ENCODE measurements at regions not wholly inside any gene's neighbourhood (a gene's known extent, or its start where the extent isn't known, plus 50 kb on each side); places are given as distances from the start of the nearest gene placed in this dataset.
"Not testable (repeated sequence)": the region's sequence is repeated elsewhere in the genome, so short reads cannot be mapped to it uniquely, and the experiment has no call there.

DNA sequence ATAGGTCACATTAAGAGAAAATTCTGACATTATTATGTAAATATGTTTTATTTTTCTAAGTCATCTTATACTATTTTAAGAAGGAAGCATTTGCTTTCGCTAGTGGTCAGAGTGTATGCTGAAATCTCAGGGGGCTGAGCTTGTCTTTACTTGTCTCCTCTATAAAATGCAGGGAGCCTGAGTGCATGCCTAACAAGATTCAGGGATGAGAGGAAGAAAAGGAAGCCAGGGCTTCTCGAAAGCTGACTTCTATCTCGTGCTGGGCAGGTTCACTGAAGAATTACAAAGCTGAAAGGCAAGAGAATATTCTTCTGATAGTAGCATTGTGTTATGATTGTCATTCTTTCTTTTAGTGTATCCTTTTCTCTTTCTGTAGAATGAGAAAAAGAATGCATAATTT is 467.4 kb downstream of the SOX11 start:
- no peak for DNase-seq

DNA sequence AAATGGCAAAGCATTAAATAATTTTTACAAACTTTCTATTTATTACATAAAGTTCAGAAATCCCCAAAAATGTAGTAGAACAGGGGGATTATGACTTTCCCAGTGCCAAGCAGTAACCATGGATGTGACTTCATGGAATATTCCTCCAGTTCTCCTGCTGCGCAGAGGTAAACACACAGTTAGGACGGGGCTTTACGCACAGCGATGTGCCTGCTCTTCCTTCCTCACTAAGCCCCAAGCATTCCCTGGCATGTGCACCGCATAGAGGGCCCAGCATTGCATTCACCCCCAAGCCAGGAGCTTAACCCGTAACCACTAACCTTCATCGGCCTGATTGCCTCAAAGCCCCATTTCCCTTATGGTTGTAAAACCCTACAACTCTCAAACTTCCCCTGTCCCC is 471.7 kb downstream of the SOX11 start:
- no peak for DNase-seq

DNA sequence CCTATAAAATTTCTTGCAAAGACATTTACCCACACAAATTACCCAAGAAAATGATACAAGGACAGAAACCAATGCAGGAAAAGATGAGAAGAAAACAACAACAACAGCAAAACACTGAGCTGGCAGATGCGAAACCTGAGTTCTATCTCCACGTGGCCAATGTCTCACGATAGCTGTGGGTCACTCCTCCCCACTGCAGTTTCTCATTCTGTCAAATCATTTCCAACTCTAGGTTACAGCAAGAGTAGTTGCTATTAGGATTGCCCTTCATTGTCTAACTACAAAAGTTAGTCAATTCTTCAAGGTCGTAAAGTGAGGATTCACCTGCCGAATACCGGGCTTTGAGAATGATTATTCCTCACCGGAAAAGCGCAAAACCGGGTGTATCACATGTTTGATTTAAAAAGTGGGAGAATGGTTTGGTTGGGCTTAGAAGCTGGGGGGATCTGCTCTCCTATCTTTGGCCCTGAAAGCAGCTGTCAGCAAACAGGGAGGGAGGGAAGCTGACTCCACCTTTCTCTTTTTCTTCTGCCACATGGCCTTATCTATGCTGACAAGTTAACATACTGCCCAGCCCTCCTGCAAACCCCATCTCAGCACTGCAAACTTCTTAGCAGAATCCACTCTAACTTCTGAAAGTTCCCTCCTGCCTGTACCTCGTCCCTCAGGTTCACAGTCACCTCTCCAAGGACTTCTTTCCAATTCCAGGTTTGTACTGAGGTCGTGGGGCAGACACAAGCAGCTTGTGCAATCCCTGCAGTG is 473.0 kb downstream of the SOX11 start:
- DNase-seq, result no peak

DNA sequence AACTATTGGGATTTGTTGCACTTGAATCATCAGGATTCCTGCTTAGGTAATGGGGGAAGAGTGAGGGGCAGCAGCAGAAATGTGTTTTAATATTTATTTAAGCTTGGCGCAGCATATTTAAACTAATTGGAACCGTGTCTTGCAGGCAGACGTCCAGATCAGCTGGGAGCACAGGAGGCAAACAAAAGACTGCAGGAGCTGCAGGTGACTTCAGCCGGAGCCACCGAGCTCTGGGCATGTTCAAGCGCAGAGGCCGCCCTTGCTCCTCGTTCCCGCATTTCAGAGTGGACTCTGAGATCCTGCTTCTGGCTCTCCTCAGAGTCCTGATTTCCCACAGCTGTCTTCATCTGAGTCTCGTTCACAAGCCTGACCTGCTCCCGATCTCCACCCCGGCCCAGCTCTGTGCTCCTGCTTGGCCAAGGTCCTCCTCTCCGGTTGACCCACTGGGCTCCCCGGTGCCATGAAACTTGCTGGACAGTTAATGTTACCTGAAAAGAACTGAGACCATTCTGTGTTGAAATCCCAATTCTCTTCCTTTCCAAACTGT is 475.5 kb downstream of the SOX11 start:
- DNase-seq, result no peak

DNA sequence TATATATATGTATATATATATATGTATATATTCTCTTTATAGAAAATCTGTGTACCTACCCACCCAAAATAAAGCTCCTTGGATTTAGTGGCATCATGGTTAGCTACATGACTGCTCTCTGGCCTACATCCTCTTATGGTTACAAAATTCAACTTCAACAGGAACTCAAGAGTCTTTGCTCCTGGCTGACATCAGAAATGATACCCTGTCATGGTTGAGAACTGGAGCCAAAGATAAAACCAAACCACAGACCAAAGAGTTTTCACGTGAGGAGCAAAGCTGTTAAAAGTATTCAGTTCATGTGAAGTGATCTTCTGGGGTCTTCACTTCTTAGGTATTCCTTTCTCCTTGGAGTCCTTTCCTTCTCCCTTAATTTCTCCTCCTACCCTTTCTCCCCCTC is 476.3 kb downstream of the SOX11 start:
- no peak for DNase-seq

DNA sequence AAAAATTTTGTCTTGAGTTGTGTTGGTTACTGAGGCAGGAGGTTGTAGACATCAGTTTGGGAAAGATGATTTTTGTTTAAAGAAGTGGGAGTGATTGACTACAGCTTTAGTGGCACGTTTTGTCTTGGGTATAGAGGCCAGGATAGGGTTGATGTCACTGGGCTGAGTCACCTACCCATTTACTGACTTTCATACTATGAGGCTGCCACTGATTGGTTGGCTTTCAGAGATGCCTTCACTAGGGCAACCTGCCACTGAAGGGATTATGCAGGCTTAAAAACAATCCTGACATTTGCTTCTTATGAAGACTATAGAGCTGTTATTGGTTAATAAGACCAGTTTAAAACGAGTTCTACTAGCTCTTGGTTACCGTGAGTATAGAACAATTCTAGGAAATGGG is 479.1 kb downstream of the SOX11 start:
- no peak for DNase-seq

DNA sequence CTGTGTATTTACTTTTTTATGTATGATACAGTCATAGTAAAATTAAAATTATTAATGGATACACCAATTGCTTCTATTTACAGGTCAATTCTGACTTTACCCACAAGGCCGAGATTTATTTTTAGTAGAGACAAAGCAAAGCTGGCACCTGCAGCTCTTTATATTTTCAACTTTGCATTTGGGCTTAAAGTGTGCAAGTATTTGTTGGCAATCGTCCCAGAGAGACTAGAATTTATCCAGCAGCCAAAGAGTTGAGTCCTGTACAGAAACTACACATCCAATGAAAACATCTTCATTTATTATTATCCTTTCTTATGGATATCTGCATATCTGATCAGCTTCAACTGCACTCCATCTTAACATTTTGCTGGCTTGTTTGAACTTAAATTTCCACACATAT is 485.6 kb downstream of the SOX11 start:
- no peak for DNase-seq

DNA sequence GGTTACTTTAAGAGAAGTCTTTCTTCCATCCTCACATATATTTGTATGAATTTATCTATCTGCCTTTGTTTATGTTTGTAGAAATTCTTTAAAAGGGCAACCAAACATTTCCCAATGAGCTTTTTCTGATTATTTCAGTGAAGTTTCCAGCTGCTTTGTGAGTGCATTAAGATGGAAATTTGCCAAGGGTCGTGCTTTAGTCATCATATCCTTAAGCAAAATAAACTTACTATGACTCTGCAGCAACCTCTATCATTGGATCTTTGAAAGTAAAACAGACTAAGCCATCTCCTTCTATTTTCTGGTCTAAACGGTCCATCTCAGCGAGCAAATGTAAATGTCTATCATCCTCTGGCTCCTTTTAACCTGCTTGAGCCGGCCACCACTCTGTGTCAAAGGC is 489.3 kb downstream of the SOX11 start:
- no peak for DNase-seq

DNA sequence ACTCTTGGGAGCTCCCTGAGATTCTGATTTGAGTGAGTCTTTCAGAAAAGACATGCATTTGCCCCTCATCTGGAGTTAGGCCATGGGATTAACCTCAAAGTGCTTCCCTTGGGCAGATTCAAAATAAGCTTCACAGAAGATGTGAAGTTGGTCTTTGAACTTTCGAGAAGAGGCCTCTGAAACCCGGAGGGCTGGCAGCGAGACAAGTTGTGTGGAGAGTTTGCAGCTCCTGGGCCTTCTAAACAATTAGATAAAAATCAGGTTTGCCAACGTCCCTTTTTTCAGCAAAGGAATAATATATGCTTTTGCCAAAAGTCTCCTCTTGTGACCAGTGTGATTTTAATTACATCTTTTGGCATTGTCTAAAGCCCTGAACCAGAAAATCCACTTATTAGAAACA is 489.7 kb downstream of the SOX11 start:
- no peak for DNase-seq

DNA sequence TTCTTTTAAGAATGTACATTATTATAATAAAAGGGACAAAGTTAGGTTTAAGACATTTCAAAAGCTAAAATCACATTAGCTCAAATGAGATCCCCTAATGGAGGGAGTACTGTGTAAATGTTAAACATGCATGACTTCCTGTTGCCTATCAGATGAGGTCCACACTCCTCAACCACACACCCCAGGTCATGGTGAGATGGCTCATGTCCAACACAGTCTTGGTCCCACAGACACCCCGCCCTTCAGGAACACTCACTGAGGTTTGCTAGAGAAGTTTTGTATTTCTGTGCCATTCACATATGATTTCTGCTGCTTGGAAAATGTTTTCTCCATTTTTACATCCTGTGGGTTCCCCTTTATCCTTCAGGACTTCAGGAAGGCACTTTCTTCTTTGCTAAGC is 491.0 kb downstream of the SOX11 start:
- no peak for DNase-seq

DNA sequence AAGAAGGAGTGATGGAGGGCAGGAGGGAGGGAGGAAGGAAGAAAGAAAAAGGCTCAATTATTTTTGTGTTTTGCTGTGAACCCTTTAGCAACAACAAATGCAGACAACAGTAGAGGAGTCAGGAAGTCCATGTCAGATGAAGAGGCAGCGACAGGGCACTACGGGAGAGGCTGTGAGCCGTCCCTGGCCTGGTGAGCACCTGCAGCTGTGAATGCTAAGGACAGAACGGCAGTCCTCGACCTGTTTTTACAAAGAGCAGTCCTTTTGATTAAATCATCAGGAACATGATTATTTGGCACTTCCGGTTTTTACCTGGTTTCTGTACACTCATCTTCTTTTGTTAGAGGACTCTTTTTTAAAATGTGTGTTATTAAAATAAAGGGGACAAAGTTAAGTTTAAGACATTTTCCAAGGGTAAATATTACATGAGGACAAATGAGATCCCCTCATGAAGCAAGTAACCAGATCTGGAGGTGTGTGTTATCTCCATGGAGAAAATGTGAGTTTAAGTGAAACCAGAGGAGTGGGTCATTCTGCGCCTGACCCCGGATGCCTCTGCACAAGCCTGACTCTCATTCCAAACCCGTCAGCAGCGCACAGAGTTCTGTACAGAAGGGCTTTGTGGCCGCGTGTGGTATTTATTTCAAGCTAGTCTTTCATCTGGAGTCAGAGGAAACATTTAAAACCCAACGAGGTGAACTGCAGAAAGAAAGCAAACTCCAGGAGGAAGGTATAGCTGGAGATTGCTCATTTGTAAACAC is 492.5 kb downstream of the SOX11 start:
- DNase-seq, result peak; percentile 13

DNA sequence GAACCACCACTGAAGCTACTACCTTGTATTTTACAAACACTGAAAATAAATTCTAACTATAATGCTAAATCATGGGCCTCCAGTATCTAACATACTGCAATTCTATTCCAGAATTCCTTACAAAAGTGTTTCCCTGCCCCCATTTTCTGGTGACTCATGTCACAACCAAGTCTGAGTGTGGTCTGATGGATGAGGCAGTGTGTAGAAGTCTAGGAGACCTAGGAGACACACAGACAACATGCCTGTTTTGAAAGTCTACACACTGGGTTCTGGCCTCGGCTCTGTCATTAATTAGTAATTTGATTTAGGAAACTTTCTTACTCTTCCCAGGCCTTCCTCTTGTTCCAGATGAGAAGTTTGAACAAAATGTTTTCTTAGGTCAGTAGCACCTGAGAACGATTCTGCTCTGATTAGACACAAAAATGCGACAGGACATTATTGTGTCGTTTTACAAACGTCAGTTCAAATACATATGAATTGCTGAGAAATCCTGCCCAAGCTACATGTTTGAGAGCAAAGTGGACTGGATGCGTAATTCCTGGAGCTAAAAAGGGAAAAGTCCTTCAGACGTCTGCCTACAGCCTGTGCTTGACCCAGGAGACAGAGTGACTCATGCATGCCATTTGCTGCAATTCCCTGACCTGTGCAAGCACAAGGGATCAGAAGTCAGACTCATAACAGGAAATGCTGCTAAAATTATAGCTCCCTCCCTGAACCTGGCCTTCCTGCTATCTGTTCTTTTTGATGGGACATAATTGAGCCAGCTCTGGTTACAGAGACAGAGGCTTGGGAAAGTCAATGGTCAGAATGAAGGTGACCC is 494.4 kb downstream of the SOX11 start:
- no peak for DNase-seq

DNA sequence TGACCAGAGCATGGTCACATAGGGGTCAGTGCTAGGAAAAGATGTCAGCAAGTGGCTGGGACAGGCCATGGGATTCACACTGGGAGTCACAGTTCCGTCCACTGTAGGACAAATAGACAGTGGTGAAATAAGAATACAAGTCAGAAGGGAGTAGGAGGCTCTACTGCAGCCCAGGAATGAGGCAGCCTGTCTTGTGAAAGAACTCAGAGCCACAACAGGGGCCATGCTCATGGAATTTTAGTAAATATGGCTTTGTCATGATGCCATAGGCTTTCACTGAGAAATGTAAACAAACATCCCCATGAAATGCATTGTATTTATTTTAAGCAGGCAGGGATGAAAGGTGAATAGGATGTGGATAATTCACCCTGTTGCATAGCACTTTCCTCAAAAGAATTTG is 504.3 kb downstream of the SOX11 start:
- no peak for DNase-seq

DNA sequence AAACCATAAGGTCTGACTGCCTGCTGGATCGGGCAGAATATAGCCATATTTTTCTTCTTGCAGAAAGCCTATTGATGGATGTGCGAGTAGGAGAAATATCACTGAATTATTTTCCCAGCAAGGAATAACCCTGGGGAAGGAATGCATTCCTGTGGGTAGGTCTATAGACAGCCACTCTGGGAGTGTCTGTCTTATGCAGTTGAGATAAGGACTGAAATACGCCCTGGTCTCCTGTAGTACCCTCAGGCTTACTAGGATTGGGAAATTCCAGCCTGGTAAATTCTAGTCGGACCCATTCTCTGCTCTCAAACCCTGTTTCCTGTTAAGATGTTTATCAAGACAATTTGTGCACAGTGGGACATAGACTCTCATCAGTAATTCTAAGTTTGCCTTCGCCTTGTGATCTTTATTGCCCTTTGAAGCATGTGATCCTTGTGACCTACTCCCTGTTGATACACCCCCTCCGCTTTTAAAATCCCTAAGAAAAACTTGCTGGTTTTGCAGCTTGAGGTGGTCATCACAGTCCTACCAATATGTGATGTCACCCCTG is 506.3 kb downstream of the SOX11 start:
- not testable (repeated sequence) for DNase-seq

DNA sequence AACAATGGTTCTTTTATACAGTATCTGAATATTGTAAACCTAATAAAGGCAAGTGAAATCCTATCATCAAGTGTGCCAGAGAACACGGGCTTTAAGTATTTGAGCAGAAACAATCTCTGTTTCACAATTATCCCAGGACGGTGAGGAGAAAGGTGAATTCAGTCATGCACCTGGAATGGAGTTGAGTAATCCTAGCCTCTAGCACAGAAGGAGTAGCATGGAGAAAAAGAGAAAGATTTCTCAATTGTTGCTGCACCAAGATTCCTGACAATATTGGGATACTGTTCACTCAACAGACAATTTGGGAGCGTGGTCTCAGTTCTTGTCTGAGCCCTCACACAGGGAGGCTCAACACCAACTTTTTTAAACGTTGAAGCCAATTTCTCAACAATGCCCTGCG is 510.6 kb downstream of the SOX11 start:
- DNase-seq, result no peak

DNA sequence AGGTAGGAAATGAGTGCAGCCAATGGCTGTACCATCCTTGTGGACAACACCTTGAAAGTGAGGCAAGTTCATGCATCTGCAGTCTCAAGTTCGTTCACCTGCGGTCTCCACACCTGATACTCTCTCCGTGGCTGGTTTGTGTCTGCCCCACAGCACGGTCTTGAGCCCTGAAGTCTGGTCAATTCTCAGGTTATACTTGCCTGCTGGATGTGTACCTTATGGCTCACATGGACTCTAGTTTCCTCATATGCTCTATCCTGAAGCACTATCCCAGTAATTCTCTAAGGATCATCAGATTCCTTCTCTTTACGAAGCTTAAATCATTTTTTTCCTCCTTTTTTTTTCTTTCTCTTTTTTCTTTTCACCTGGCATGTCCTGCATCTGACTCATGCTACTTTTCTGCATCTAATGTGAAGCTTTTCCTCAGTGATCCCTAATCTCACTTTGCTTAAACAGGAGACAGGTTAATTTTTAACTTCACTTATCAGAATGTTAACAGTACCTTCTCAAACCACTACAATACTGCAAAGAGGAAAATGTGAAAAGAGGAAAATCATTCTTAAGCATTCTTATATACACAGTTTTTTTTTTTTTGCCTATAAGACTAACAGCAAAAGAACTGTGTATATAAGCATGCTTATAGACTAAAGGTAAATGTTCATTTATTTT is 511.2 kb downstream of the SOX11 start:
- no peak for DNase-seq

DNA sequence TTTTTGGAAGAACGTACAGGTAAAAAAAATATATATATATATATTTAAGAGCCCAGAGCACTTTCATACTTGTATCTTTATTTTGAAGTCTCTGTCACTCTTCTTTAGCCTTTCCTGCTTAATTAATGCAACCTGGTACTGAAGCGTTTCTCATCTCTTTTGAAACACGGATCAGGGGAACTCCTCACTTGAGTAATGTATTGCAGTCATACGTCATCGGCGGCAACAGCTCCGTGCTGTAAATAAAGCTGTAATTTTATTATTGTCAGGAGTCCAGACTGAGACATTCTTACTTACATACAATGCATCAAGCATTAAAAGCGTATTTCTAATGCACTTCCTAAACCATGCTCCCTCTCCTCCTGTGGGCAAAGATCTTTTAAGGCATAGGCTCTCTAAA is 514.7 kb downstream of the SOX11 start:
- DNase-seq, result no peak

DNA sequence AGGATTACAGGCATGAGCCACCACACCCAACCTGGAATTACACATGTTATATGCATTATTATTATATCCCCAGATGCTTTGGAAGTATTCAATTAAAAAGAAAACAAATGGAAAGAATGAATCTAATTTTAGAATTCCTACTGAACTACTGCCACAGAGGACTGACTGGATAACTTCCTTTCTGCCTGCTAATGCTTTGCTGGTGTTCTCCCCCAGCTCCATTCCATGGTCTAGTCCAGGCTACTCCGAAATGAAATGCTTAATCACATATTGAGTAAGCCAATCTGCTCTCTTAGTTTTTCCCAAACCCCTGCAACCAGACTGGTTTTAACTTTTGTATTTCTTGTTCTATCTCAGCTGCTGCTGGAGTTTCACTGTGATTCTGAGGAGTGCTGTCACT is 519.1 kb downstream of the SOX11 start:
- no peak for DNase-seq

DNA sequence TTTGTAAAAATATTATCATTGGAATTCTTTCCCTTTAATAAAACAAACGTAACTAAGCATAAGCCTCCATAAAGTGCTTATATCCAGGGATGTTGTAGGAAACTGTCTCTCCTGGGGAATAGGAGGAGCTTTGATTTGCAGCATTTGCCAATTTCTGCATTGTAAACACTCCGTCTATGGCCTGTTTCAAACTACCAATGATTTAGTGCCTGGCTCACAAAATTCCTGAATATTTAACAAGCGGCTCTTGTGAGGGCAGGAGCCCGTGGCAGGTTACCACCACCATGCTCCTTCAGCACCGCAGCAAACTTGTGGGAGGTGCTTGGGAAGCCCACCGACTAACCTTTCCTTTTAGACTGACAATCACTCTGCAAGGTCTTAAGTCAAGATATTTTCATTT is 520.3 kb downstream of the SOX11 start:
- no peak for DNase-seq

DNA sequence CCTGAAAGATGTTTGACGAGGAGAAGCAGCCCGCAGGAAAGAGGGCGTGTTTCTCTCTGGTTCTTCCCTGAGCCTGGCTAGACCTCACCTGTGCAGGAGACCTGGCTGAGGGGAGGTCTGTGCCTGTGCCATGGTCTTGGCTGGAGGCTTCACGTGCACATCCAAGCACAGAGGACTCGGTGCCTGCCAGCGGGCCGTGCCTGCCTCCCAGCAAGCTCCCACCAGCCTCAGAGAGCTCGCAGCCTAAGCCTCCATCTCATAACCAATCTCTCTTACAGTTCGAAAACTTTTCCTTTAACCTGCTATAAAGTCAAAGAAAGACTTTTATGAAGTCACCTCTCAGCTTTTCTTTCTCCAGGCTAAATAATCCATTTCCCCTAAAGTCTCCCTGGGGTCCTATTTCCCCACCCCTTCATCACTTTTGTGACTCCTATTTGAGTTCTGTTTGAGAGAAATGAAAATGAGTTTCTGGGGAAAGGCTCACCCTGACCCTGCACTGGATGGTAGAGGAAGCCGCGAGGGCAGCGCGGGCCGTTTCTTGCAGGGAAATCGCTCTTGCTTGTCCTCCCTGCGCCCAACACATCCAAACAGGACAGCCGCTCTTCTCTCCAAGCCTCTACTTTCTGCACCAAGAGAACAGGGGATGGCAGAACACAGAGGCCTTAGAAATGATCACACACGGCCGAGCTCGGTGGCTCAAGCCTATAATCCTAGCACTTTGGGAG is 521.0 kb downstream of the SOX11 start:
- DNase-seq, result no peak

DNA sequence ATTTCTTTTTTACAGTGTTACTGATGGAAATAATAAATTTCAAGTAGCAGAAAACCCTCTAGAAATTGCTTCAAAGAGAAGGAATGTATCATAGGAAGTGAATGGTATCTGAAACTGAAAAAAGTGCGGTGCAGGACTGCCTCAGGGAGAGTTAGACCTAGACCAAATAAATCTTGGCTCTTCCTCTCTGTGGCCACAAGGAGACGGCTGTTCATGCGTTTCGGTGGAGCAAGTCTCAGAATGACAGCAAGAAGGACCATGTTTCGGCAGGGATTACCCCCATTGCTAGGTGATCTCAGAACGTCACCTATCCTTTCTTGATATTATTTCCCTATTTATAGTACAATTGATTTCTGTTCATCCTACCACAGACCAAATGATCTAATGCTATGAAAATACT is 522.3 kb downstream of the SOX11 start:
- no peak for DNase-seq

DNA sequence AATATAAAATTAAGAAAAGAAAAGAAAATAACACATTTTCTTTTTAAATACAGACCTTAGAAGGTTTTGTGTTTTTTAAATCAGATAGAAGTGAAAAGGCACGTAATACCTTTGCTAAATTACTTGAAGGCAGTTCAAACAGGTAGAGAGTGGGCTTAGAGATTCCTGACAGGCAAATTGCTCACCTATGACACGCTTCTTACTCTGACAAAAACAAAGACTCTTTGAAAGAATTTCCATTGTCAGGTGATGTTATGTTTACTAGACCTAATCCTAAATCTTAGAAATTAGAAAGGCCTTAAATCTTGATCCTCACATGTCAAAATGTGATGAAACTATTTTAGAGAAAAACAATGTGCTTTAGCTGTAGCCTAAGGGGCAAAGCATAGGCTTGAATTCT is 522.9 kb downstream of the SOX11 start:
- DNase-seq, result no peak

All from NCI-H1092 (cell line).